SK-N-SH treated with all-trans-retinoic acid at 6 μM for 48 hours (cell line): ENCODE measurements at regions not wholly inside any gene's neighbourhood (a gene's known extent, or its start where the extent isn't known, plus 50 kb on each side); places are given as distances from the start of the nearest gene placed in this dataset.
"Not testable (repeated sequence)": the region's sequence is repeated elsewhere in the genome, so short reads cannot be mapped to it uniquely, and the experiment has no call there.

ENCODE experiments used
- ATAC-seq: fragments of 200-7000 bp; cut with Tn5 transposase; 3 replicates; pipeline ENCODE4 v1.9.1; 2020; ENCODE audit warnings: mild to moderate bottlenecking, moderate library complexity
- BACH2 ChIP-seq: fragments of 250-450 bp; sonication (Bioruptor Pico); IDR thresholded peaks from 2 replicates; pipeline ENCODE4 v1.9.0; 2021; ENCODE audit warnings: mild to moderate bottlenecking, borderline replicate concordance
- ESRRG ChIP-seq: fragments of 250-450 bp; sonication (Bioruptor Pico); IDR thresholded peaks from 2 replicates; pipeline ENCODE4 v1.6.1; 2021; ENCODE audit warnings: mild to moderate bottlenecking
- GLIS3 ChIP-seq: fragments of 250-450 bp; sonication (Bioruptor Pico); IDR thresholded peaks from 2 replicates; pipeline ENCODE4 v1.5.0; 2020; ENCODE audit warnings: mild to moderate bottlenecking, moderate library complexity
- ISL1 ChIP-seq: fragments of 250-450 bp; sonication (Bioruptor Pico); IDR thresholded peaks from 2 replicates; pipeline ENCODE4 v2.1.2; 2022; ENCODE audit warnings: mild to moderate bottlenecking, moderate library complexity
- OSR1 ChIP-seq: fragments of 250-450 bp; sonication (Bioruptor Pico); IDR thresholded peaks from 2 replicates; pipeline ENCODE4 v1.8.0; 2022; ENCODE audit warnings: moderate library complexity, mild to moderate bottlenecking, inconsistent platforms
- PPARA ChIP-seq: fragments of 250-450 bp; sonication (Bioruptor Pico); IDR thresholded peaks from 2 replicates; pipeline ENCODE4 v1.5.0; 2020; ENCODE audit warnings: mild to moderate bottlenecking, borderline replicate concordance
- RARB ChIP-seq: fragments of 250-450 bp; sonication (Bioruptor Pico); IDR thresholded peaks from 2 replicates; pipeline ENCODE4 v1.8.0; 2021; ENCODE audit warnings: mild to moderate bottlenecking, moderate library complexity
- SNAI2 ChIP-seq: fragments of 250-450 bp; sonication (Bioruptor Pico); IDR thresholded peaks from 2 replicates; pipeline ENCODE4 v1.5.0; 2020; ENCODE audit warnings: mild to moderate bottlenecking, moderate library complexity
- TCF4 ChIP-seq: fragments of 250-450 bp; sonication (Bioruptor Pico); IDR thresholded peaks from 2 replicates; pipeline ENCODE4 v1.8.0; 2021; ENCODE audit warnings: mild to moderate bottlenecking, moderate library complexity, borderline replicate concordance
- ZC3H10 ChIP-seq: fragments of 250-450 bp; sonication (Bioruptor Pico); IDR thresholded peaks from 2 replicates; pipeline ENCODE4 v1.5.1; 2021; ENCODE audit warnings: mild to moderate bottlenecking, moderate library complexity
- ZFP3 ChIP-seq: fragments of 250-450 bp; sonication (Bioruptor Pico); IDR thresholded peaks from 2 replicates; pipeline ENCODE4 v1.5.0; 2020; ENCODE audit warnings: mild to moderate bottlenecking, moderate library complexity
- ZFP30 ChIP-seq: fragments of 450-650 bp; formaldehyde crosslinking; IDR thresholded peaks from 2 replicates; pipeline ENCODE4 v1.5.0; 2022; ENCODE audit warnings: mild to moderate bottlenecking, moderate library complexity
- ZNF565 ChIP-seq: fragments of 450-650 bp; formaldehyde crosslinking; conservative IDR thresholded peaks from 2 replicates; pipeline ENCODE4 v1.5.0; 2020; ENCODE audit warnings: low read depth, mild to moderate bottlenecking, moderate library complexity
- ZNF70 ChIP-seq: fragments of 450-650 bp; formaldehyde crosslinking; IDR thresholded peaks from 2 replicates; pipeline ENCODE4 v1.5.0; 2020; ENCODE audit warnings: mild to moderate bottlenecking, moderate library complexity
- ZNF8 ChIP-seq: fragments of 450-650 bp; formaldehyde crosslinking; IDR thresholded peaks from 2 replicates; pipeline ENCODE4 v1.5.0; 2020; ENCODE audit warnings: mild to moderate bottlenecking, moderate library complexity
- TF ChIP-seq, protein P1 (sequence below): fragments of 250-450 bp; sonication (Bioruptor Pico); IDR thresholded peaks from 2 replicates; pipeline ENCODE4 v1.5.1; 2021; ENCODE audit warnings: mild to moderate bottlenecking, moderate library complexity
- TF ChIP-seq, protein P2 (sequence below): fragments of 250-450 bp; sonication (Bioruptor Pico); IDR thresholded peaks from 2 replicates; pipeline ENCODE4 v1.8.0; 2020; ENCODE audit warnings: mild to moderate bottlenecking, moderate library complexity, borderline replicate concordance
- TF ChIP-seq, protein P3 (sequence below): fragments of 250-450 bp; sonication (Bioruptor Pico); IDR thresholded peaks from 2 replicates; pipeline ENCODE4 v1.5.1; 2020; ENCODE audit warnings: low read depth, mild to moderate bottlenecking, moderate library complexity
- TF ChIP-seq, protein P4 (sequence below): fragments of 250-450 bp; sonication (Bioruptor Pico); IDR thresholded peaks from 2 replicates; pipeline ENCODE4 v1.5.0; 2020; ENCODE audit warnings: mild to moderate bottlenecking, moderate library complexity

DNA sequence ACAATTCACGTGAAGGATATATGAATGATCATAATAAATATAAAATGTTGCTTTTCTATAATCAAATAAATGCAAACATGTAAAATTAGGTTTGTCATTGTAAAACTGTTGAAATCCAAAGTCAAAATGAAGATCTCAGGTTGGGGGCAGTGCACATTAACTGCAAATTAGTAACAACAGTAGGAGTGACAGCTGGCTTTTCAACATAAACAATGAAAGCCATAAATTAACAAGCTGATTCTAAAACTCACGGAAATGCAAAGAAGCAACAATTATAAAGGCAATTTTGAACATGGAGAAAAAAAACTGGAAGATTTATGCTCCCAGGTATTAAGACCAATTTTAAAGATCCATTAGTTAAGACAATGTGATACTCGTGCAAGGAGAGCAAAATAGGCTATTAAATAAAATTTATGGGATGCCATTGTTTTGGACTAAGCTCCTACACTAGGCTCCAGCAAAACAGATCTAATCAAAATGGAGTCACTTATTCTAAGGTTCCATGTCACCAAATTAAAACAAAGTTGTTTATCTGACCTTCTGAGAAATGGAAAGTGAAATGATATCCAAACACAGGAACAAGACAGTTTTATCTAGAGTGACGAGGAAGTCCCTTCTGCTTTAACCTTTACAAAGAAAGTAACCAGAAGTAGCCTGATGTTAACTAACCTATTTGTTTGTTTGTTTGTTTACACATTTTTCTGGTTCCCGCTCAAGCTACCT is 770.8 kb downstream of the EPHA7 start:
- TF ChIP-seq ISL1 (no peak), ZNF8 (CRISPR knock-in tag) (no peak), ZFP30 (CRISPR knock-in tag) (no peak), GLIS3 (CRISPR knock-in tag) (no peak), ZNF565 (CRISPR knock-in tag) (no peak), ZFP3 (CRISPR knock-in tag) (no peak), TCF4 (no peak), PPARA (no peak), SNAI2 (CRISPR knock-in tag) (no peak), ZNF70 (no peak), ZC3H10 (CRISPR knock-in tag) (no peak), OSR1 (CRISPR knock-in tag) (no peak), RARB (CRISPR knock-in tag) (no peak), BACH2 (CRISPR knock-in tag) (no peak), ESRRG (CRISPR knock-in tag) (no peak)
- TF ChIP-seq, protein P1, sequence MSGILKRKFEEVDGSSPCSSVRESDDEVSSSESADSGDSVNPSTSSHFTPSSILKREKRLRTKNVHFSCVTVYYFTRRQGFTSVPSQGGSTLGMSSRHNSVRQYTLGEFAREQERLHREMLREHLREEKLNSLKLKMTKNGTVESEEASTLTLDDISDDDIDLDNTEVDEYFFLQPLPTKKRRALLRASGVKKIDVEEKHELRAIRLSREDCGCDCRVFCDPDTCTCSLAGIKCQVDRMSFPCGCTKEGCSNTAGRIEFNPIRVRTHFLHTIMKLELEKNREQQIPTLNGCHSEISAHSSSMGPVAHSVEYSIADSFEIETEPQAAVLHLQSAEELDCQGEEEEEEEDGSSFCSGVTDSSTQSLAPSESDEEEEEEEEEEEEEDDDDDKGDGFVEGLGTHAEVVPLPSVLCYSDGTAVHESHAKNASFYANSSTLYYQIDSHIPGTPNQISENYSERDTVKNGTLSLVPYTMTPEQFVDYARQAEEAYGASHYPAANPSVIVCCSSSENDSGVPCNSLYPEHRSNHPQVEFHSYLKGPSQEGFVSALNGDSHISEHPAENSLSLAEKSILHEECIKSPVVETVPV (CRISPR knock-in tag) = no peak
- TF ChIP-seq, protein P2, sequence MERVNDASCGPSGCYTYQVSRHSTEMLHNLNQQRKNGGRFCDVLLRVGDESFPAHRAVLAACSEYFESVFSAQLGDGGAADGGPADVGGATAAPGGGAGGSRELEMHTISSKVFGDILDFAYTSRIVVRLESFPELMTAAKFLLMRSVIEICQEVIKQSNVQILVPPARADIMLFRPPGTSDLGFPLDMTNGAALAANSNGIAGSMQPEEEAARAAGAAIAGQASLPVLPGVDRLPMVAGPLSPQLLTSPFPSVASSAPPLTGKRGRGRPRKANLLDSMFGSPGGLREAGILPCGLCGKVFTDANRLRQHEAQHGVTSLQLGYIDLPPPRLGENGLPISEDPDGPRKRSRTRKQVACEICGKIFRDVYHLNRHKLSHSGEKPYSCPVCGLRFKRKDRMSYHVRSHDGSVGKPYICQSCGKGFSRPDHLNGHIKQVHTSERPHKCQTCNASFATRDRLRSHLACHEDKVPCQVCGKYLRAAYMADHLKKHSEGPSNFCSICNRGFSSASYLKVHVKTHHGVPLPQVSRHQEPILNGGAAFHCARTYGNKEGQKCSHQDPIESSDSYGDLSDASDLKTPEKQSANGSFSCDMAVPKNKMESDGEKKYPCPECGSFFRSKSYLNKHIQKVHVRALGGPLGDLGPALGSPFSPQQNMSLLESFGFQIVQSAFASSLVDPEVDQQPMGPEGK (CRISPR knock-in tag) = no peak
- TF ChIP-seq, protein P3, sequence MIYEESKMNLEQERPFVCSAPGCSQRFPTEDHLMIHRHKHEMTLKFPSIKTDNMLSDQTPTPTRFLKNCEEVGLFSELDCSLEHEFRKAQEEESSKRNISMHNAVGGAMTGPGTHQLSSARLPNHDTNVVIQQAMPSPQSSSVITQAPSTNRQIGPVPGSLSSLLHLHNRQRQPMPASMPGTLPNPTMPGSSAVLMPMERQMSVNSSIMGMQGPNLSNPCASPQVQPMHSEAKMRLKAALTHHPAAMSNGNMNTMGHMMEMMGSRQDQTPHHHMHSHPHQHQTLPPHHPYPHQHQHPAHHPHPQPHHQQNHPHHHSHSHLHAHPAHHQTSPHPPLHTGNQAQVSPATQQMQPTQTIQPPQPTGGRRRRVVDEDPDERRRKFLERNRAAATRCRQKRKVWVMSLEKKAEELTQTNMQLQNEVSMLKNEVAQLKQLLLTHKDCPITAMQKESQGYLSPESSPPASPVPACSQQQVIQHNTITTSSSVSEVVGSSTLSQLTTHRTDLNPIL (CRISPR knock-in tag) = no peak
- no peak for ATAC-seq

DNA sequence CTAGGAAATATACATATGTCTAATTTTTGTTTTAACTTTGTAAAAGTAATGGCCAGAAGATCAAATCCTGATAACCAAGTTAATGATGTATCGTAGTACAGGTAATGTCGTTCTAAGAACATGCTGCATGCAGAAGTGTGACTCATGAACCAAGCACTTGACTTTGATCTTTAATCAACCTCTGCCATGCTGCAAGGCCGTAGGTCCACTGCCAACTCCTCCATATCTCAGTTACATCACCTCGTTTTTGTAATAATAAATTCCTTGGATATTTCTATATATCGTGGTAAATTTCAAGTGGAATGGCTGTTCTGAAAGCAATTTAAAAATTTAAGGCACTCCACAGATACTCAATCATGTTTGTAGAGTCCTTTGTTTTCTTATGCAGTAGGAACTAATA is 771.7 kb downstream of the EPHA7 start:
- TF ChIP-seq BACH2 (CRISPR knock-in tag) = no peak
- TF ChIP-seq ZC3H10 (CRISPR knock-in tag) = no peak
- TF ChIP-seq, protein P3 (CRISPR knock-in tag) = peak; percentile 52; the same call in 1 of the 2 replicates
- no peak for TF ChIP-seq ZNF8 (CRISPR knock-in tag)
- TF ChIP-seq TCF4 = no peak
- TF ChIP-seq, protein P1 (CRISPR knock-in tag) = no peak
- no peak for TF ChIP-seq ZNF70
- TF ChIP-seq ISL1 = peak; percentile 86
- TF ChIP-seq GLIS3 (CRISPR knock-in tag) = no peak
- TF ChIP-seq SNAI2 (CRISPR knock-in tag) = no peak
- TF ChIP-seq, protein P4, sequence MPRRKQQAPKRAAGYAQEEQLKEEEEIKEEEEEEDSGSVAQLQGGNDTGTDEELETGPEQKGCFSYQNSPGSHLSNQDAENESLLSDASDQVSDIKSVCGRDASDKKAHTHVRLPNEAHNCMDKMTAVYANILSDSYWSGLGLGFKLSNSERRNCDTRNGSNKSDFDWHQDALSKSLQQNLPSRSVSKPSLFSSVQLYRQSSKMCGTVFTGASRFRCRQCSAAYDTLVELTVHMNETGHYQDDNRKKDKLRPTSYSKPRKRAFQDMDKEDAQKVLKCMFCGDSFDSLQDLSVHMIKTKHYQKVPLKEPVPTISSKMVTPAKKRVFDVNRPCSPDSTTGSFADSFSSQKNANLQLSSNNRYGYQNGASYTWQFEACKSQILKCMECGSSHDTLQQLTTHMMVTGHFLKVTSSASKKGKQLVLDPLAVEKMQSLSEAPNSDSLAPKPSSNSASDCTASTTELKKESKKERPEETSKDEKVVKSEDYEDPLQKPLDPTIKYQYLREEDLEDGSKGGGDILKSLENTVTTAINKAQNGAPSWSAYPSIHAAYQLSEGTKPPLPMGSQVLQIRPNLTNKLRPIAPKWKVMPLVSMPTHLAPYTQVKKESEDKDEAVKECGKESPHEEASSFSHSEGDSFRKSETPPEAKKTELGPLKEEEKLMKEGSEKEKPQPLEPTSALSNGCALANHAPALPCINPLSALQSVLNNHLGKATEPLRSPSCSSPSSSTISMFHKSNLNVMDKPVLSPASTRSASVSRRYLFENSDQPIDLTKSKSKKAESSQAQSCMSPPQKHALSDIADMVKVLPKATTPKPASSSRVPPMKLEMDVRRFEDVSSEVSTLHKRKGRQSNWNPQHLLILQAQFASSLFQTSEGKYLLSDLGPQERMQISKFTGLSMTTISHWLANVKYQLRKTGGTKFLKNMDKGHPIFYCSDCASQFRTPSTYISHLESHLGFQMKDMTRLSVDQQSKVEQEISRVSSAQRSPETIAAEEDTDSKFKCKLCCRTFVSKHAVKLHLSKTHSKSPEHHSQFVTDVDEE (CRISPR knock-in tag) = no peak
- no peak for TF ChIP-seq PPARA
- TF ChIP-seq, all 23 proteins: peak for 2
- no peak for ATAC-seq

GRCh38 chr6:92644104-92644791 is 775.1 kb downstream of the EPHA7 start:
- ATAC-seq = not testable (repeated sequence)
